WTC11 (cell line): ENCODE measurements at regions not wholly inside any gene's neighbourhood (a gene's known extent, or its start where the extent isn't known, plus 50 kb on each side); places are given as distances from the start of the nearest gene placed in this dataset.

ENCODE experiments used
- CBFB ChIP-seq: sonication (generic); formaldehyde crosslinking; IDR thresholded peaks from 2 replicates; pipeline ENCODE4 v1.8.1; 2022; ENCODE audit warnings: mild to moderate bottlenecking, low read depth, missing genetic modification reagents
- SOX15 ChIP-seq: fragments of 250-450 bp; sonication (Bioruptor Pico); IDR thresholded peaks from 2 replicates; pipeline ENCODE4 v1.9.0; 2021; ENCODE audit warnings: mild to moderate bottlenecking
- SP1 ChIP-seq: sonication (generic); formaldehyde crosslinking; conservative IDR thresholded peaks from 2 replicates; pipeline ENCODE4 v1.8.1; 2022; ENCODE audit warnings: missing genetic modification reagents
- TEAD4 ChIP-seq: sonication (generic); formaldehyde crosslinking; IDR thresholded peaks from 2 replicates; pipeline ENCODE4 v1.8.0; 2022; ENCODE audit warnings: mild to moderate bottlenecking, missing genetic modification reagents
- TP53 ChIP-seq: sonication (generic); formaldehyde crosslinking; IDR thresholded peaks from 2 replicates; pipeline ENCODE4 v1.8.1; 2023; ENCODE audit warnings: mild to moderate bottlenecking, missing genetic modification reagents
- ZBTB21 ChIP-seq: sonication (generic); formaldehyde crosslinking; IDR thresholded peaks from 2 replicates; pipeline ENCODE4 v1.8.1; 2023; ENCODE audit warnings: mild to moderate bottlenecking, missing genetic modification reagents, borderline replicate concordance
- ZNF121 ChIP-seq: sonication (generic); formaldehyde crosslinking; IDR thresholded peaks from 2 replicates; pipeline ENCODE4 v1.8.0; 2023; ENCODE audit warnings: missing genetic modification reagents
- TF ChIP-seq, protein P1 (sequence below): sonication (generic); formaldehyde crosslinking; IDR thresholded peaks from 2 replicates; pipeline ENCODE4 v1.8.1; 2023; ENCODE audit warnings: mild to moderate bottlenecking, missing genetic modification reagents, moderate library complexity
- TF ChIP-seq, protein P2 (sequence below): fragments of 200-600 bp; IDR thresholded peaks from 2 replicates; pipeline ENCODE4 v1.8.0; 2022; ENCODE audit warnings: antibody characterized with exemption
- TF ChIP-seq, protein P3 (sequence below): fragments of 250-450 bp; sonication (Bioruptor Pico); IDR thresholded peaks from 2 replicates; pipeline ENCODE4 v1.8.0; 2021; ENCODE audit warnings: mild to moderate bottlenecking
- TF ChIP-seq, protein P4 (sequence below): sonication (generic); formaldehyde crosslinking; IDR thresholded peaks from 2 replicates; pipeline ENCODE4 v1.8.0; 2023; ENCODE audit warnings: missing genetic modification reagents

DNA sequence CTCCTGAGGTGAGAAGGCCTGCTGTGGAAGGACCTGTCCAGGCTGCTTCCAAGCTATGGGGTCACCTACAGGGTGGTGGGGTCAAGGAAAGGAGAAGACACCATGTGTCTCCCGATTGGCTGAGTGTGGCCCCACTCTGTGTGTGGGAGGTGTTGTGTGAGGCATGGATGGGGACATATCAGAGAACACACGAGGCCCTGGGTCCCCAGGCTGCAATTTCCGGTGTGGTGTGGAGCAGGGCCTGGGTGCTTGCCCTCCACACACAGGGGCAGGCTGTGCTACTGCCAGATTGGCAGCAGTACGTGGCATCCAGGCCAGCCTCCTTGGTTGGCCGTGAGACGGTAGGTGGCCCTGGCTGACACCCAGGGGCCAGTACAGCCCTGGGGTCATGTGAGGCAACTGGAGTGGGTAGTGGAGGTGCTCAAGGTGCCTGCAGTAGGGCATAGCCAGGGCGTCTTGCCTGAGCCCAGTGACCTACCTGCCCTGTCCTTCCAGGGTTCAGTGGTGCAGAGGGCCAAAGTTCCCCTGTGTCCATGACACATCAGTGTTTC lies 233.8 kb downstream of the SNRPN start:
- TF ChIP-seq SOX15 (CRISPR knock-in tag) (no peak), SP1 (no peak), TEAD4 (CRISPR knock-in tag) (no peak), ZBTB21 (CRISPR knock-in tag) (no peak), CBFB (no peak), TP53 (CRISPR knock-in tag) (no peak), ZNF121 (no peak)
- TF ChIP-seq, protein P1, sequence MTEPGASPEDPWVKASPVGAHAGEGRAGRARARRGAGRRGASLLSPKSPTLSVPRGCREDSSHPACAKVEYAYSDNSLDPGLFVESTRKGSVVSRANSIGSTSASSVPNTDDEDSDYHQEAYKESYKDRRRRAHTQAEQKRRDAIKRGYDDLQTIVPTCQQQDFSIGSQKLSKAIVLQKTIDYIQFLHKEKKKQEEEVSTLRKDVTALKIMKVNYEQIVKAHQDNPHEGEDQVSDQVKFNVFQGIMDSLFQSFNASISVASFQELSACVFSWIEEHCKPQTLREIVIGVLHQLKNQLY, result no peak
- TF ChIP-seq, protein P2, sequence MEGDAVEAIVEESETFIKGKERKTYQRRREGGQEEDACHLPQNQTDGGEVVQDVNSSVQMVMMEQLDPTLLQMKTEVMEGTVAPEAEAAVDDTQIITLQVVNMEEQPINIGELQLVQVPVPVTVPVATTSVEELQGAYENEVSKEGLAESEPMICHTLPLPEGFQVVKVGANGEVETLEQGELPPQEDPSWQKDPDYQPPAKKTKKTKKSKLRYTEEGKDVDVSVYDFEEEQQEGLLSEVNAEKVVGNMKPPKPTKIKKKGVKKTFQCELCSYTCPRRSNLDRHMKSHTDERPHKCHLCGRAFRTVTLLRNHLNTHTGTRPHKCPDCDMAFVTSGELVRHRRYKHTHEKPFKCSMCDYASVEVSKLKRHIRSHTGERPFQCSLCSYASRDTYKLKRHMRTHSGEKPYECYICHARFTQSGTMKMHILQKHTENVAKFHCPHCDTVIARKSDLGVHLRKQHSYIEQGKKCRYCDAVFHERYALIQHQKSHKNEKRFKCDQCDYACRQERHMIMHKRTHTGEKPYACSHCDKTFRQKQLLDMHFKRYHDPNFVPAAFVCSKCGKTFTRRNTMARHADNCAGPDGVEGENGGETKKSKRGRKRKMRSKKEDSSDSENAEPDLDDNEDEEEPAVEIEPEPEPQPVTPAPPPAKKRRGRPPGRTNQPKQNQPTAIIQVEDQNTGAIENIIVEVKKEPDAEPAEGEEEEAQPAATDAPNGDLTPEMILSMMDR, result no peak
- TF ChIP-seq, protein P3, sequence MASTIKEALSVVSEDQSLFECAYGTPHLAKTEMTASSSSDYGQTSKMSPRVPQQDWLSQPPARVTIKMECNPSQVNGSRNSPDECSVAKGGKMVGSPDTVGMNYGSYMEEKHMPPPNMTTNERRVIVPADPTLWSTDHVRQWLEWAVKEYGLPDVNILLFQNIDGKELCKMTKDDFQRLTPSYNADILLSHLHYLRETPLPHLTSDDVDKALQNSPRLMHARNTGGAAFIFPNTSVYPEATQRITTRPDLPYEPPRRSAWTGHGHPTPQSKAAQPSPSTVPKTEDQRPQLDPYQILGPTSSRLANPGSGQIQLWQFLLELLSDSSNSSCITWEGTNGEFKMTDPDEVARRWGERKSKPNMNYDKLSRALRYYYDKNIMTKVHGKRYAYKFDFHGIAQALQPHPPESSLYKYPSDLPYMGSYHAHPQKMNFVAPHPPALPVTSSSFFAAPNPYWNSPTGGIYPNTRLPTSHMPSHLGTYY (CRISPR knock-in tag), result no peak
- TF ChIP-seq, protein P4, sequence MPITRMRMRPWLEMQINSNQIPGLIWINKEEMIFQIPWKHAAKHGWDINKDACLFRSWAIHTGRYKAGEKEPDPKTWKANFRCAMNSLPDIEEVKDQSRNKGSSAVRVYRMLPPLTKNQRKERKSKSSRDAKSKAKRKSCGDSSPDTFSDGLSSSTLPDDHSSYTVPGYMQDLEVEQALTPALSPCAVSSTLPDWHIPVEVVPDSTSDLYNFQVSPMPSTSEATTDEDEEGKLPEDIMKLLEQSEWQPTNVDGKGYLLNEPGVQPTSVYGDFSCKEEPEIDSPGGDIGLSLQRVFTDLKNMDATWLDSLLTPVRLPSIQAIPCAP (CRISPR knock-in tag), result no peak
